Neural cell (in vitro differentiated cells): ENCODE measurements at regions not wholly inside any gene's neighbourhood (a gene's known extent, or its start where the extent isn't known, plus 50 kb on each side); places are given as distances from the start of the nearest gene placed in this dataset.

Experiments
- H2AFZ ChIP-seq: fragments of 200-600, 300-800 bp; sonication (generic), shearing (Covaris generic); 2 replicates; pipeline ENCODE4 v1.6.0; 2014; ENCODE audit warnings: low read depth, mild to moderate bottlenecking, antibody characterized with exemption, low read length, moderate library complexity
- H3F3A ChIP-seq: fragments of 200-600 bp; shearing (Covaris generic); 2 replicates; pipeline ENCODE4 v1.6.1; 2016; ENCODE audit warnings: mild to moderate bottlenecking, moderate library complexity, mixed read lengths, antibody characterized with exemption, low read length; ENCODE audit not compliant: insufficient read depth, poor library complexity, severe bottlenecking
- H3K27ac ChIP-seq: fragments of 200-600, 300-800 bp; sonication (generic), shearing (Covaris generic); 2 replicates; pipeline ENCODE4 v1.5.1; 2014; ENCODE audit warnings: mild to moderate bottlenecking, low read length, moderate library complexity
- H3K27me3 ChIP-seq: fragments of 300-800, 200-600 bp; sonication (generic), shearing (Covaris generic); 2 replicates; pipeline ENCODE4 v1.6.0; 2014; ENCODE audit warnings: mild to moderate bottlenecking, low read depth, low read length, moderate library complexity; ENCODE audit not compliant: insufficient read depth
- H3K36me3 ChIP-seq: fragments of 300-800, 200-600 bp; sonication (generic), shearing (Covaris generic); 2 replicates; pipeline ENCODE4 v1.5.1; 2014; ENCODE audit warnings: mild to moderate bottlenecking, antibody characterized with exemption, low read length, moderate library complexity; ENCODE audit not compliant: insufficient read depth
- H3K4me2 ChIP-seq: fragments of 300-800, 200-600 bp; sonication (generic), shearing (Covaris generic); 2 replicates; pipeline ENCODE4 v1.6.0; 2014; ENCODE audit warnings: mild to moderate bottlenecking, low read length
- H3K4me3 ChIP-seq: fragments of 300-800, 200-600 bp; sonication (generic), shearing (Covaris generic); 2 replicates; pipeline ENCODE4 v1.5.1; 2014; ENCODE audit warnings: mild to moderate bottlenecking, low read length, moderate library complexity
- H3K79me2 ChIP-seq: fragments of 200-600 bp; shearing (Covaris generic); replicated peaks from 2 replicates; pipeline ENCODE4 v1.6.0; 2014; ENCODE audit warnings: mild to moderate bottlenecking, low read length, moderate library complexity; ENCODE audit not compliant: insufficient read depth
- H3K9ac ChIP-seq: fragments of 300-800, 200-600 bp; sonication (generic), shearing (Covaris generic); 2 replicates; pipeline ENCODE4 v1.6.1; 2016; ENCODE audit warnings: mild to moderate bottlenecking, low read length, mixed read lengths
- H3K9me2 ChIP-seq: fragments of 200-600 bp; shearing (Covaris generic); 2 replicates; pipeline ENCODE4 v1.6.1; 2016; ENCODE audit warnings: mild to moderate bottlenecking, low read length, mixed read lengths; ENCODE audit not compliant: insufficient read depth
- H3K9me3 ChIP-seq: fragments of 200-600, 300-800 bp; sonication (generic), shearing (Covaris generic); 2 replicates; pipeline ENCODE4 v1.6.1; 2016; ENCODE audit warnings: mild to moderate bottlenecking, mixed run types, low read length, moderate library complexity, mixed read lengths
- H4K20me1 ChIP-seq: fragments of 200-600 bp; shearing (Covaris generic); 2 replicates; pipeline ENCODE4 v1.6.1; 2016; ENCODE audit warnings: mild to moderate bottlenecking, mixed run types; ENCODE audit not compliant: insufficient read depth
- CTCF ChIP-seq: fragments of 450-650 bp; IDR thresholded peaks from 2 replicates; pipeline ENCODE4 v1.5.1; 2014; ENCODE audit warnings: antibody characterized with exemption, mild to moderate bottlenecking, moderate library complexity; ENCODE audit not compliant: poor library complexity, severe bottlenecking
- EP300 ChIP-seq: fragments of 450-650 bp; conservative IDR thresholded peaks from 2 replicates; pipeline ENCODE4 v1.6.1; 2014; ENCODE audit warnings: antibody characterized with exemption, mild to moderate bottlenecking, moderate library complexity; ENCODE audit not compliant: poor library complexity, severe bottlenecking
- EZH2 ChIP-seq: fragments of 200-600, 300-800 bp; shearing (Covaris generic), sonication (generic); IDR thresholded peaks from 2 replicates; pipeline ENCODE4 v1.6.1; 2014; ENCODE audit warnings: antibody characterized with exemption, low read length, borderline replicate concordance, mild to moderate bottlenecking; ENCODE audit not compliant: insufficient read depth, poor library complexity, severe bottlenecking
- MXI1 ChIP-seq: fragments of 450-650 bp; conservative IDR thresholded peaks from 2 replicates; pipeline ENCODE4 v1.6.1; 2014; ENCODE audit warnings: antibody characterized with exemption, mild to moderate bottlenecking; ENCODE audit not compliant: poor library complexity, severe bottlenecking
- POLR2AphosphoS5 ChIP-seq: IDR thresholded peaks from 2 replicates; pipeline ENCODE4 v1.6.1; 2012
- RAD21 ChIP-seq: fragments of 450-650 bp; conservative IDR thresholded peaks from 2 replicates; pipeline ENCODE4 v1.6.1; 2014; ENCODE audit warnings: antibody characterized with exemption, mild to moderate bottlenecking, moderate library complexity
- REST ChIP-seq: IDR thresholded peaks from 2 replicates; pipeline ENCODE4 v1.6.1; 2012; ENCODE audit warnings: borderline replicate concordance
- SMC3 ChIP-seq: fragments of 450-650 bp; conservative IDR thresholded peaks from 2 replicates; pipeline ENCODE4 v1.6.1; 2014; ENCODE audit warnings: antibody characterized with exemption, mild to moderate bottlenecking, moderate library complexity; ENCODE audit not compliant: poor library complexity
- TAF1 ChIP-seq: IDR thresholded peaks from 2 replicates; pipeline ENCODE4 v1.6.1; 2012; ENCODE audit warnings: low read depth

GRCh38 chr3:106962993-106963392, 414.2 kb upstream of the CCDC54 start:
- H3K4me3 ChIP-seq, result no peak overlapping the region
- no peaks in the 10 kb centered on the region for H3K79me2 ChIP-seq
- H3K36me3 ChIP-seq, result no peaks in the 10 kb centered on the region
- H3K9me2 ChIP-seq, result no peaks in the 10 kb centered on the region
- no peaks in the 10 kb centered on the region for H3K9me3 ChIP-seq
- no peak overlapping the region for H3K4me2 ChIP-seq
- H3K27me3 ChIP-seq, result no peaks in the 10 kb centered on the region
- H3F3A ChIP-seq, result no peaks in the 10 kb centered on the region
- no peaks in the 10 kb centered on the region for H4K20me1 ChIP-seq
- TF ChIP-seq CTCF (no peak), EP300 (no peak), RAD21 (no peak), POLR2AphosphoS5 (no peak), TAF1 (no peak), EZH2 (no peak), SMC3 (no peak), REST (no peak), MXI1 (no peak)
- no peak overlapping the region for H3K9ac ChIP-seq
- H2AFZ ChIP-seq, result no peak overlapping the region
- no peak overlapping the region for H3K27ac ChIP-seq

- Histone ChIP-seq H2AFZ (no peak overlapping the region), H3K4me2 (no peak overlapping the region)
Measured at GRCh38 chr3:106963442-106963841, 413.8 kb upstream of the CCDC54 start.

GRCh38 chr3:106965307-106965706, 411.9 kb upstream of the CCDC54 start:
- Histone ChIP-seq H3K9me2 (no peaks in the 10 kb centered on the region), H3F3A (no peaks in the 10 kb centered on the region), H4K20me1 (no peaks in the 10 kb centered on the region), H3K9ac (peak overlapping the region; percentile 28), H3K27me3 (no peaks in the 10 kb centered on the region), H2AFZ (no peak overlapping the region), H3K4me2 (peak overlapping the region; percentile 22), H3K9me3 (no peaks in the 10 kb centered on the region), H3K27ac (peak overlapping the region; percentile 74), H3K4me3 (peak overlapping the region; percentile 40), H3K36me3 (no peaks in the 10 kb centered on the region), H3K79me2 (no peaks in the 10 kb centered on the region)
- TF ChIP-seq MXI1 (no peak), SMC3 (no peak), TAF1 (no peak), REST (no peak), RAD21 (no peak), EP300 (no peak), POLR2AphosphoS5 (no peak), CTCF (no peak), EZH2 (no peak)

More at GRCh38 chr3:106963442-106963841, 413.8 kb upstream of the CCDC54 start:
- H3K9me3 ChIP-seq, result no peaks in the 10 kb centered on the region
- H4K20me1 ChIP-seq, result no peaks in the 10 kb centered on the region
- H3K9me2 ChIP-seq, result no peaks in the 10 kb centered on the region
- no peak overlapping the region for H3K9ac ChIP-seq
- no peak overlapping the region for H3K27ac ChIP-seq
- no peaks in the 10 kb centered on the region for H3K27me3 ChIP-seq
- H3K4me3 ChIP-seq, result no peak overlapping the region
- no peaks in the 10 kb centered on the region for H3F3A ChIP-seq
- no peaks in the 10 kb centered on the region for H3K79me2 ChIP-seq
- no peaks in the 10 kb centered on the region for H3K36me3 ChIP-seq
- no peak for TF ChIP-seq POLR2AphosphoS5
